Right lobe of liver (tissue), 4 donors: ENCODE measurements at regions not wholly inside any gene's neighbourhood (a gene's known extent, or its start where the extent isn't known, plus 50 kb on each side); places are given as distances from the start of the nearest gene placed in this dataset.

Experiments used
- POLR2A ChIP-seq: fragments of 450-650 bp; IDR thresholded peaks from one replicate; pipeline ENCODE4 v1.6.1; 2017; ENCODE audit warnings: antibody characterized with exemption, mild to moderate bottlenecking
- TF ChIP-seq, protein P1 (sequence below), 4 donors: fragments of 200-600 bp in 3 of 4; fragments of 450-650 bp in 1 of 4; IDR thresholded peaks; one replicate each; pipeline versions ENCODE4 v1.5.1 to v1.8.0; 2016 to 2022; ENCODE audit warnings: antibody characterized with exemption in 4 of 4, mild to moderate bottlenecking in 2 of 4
- donor health status: DM: no; HTN: no; CAD: no.
- donor health status: DM: no; HTN: no; CAD: no.
- donor health status: DM: no; HTN: yes; CAD: no.

DNA sequence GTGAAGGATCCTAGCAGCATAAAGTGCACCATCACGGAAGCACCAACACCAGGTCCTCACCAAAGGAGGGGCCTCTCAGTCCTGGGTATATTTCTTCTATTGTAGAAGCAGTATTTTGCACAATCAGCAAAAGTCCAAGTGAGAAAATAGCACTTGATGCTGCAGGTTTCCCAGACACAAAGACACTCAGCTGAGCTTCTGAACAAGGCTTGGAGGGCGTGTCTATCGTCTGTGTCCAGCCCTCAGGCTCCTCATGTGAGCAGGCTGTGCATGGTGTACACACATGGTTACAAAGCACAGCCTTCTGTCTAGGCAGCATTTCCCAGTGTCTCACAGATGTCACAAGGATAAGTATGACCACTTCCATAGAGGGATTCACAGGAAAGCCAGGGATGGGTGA, 98.3 kb upstream of the SPATA12 start:
- TF ChIP-seq, protein P1, sequence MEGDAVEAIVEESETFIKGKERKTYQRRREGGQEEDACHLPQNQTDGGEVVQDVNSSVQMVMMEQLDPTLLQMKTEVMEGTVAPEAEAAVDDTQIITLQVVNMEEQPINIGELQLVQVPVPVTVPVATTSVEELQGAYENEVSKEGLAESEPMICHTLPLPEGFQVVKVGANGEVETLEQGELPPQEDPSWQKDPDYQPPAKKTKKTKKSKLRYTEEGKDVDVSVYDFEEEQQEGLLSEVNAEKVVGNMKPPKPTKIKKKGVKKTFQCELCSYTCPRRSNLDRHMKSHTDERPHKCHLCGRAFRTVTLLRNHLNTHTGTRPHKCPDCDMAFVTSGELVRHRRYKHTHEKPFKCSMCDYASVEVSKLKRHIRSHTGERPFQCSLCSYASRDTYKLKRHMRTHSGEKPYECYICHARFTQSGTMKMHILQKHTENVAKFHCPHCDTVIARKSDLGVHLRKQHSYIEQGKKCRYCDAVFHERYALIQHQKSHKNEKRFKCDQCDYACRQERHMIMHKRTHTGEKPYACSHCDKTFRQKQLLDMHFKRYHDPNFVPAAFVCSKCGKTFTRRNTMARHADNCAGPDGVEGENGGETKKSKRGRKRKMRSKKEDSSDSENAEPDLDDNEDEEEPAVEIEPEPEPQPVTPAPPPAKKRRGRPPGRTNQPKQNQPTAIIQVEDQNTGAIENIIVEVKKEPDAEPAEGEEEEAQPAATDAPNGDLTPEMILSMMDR (IDR thresholded peaks at IDR 0.05): no peak
- no peak for TF ChIP-seq POLR2A
